ENCODE measurements at regions not wholly inside any gene's neighbourhood (a gene's known extent, or its start where the extent isn't known, plus 50 kb on each side); places are given as distances from the start of the nearest gene placed in this dataset.

GRCh38 chr5:145124806-145125205 lies 710.3 kb downstream of the PRELID2 start:
- in situ Hi-C loops (cut with HindIII; ENCODE audit: low pct_unique_long_range_greater_than_20kb, low sequenced_read_pairs), result no loop called here
- POLR2A ChIA-PET, result no interaction called here

GRCh38 chr5:145118611-145119010 lies 716.5 kb downstream of the PRELID2 start:
- no peak for ATAC-seq
- in situ Hi-C loops (cut with HindIII; ENCODE audit: low pct_unique_long_range_greater_than_20kb, low sequenced_read_pairs) (no loop called here), intact Hi-C loops (cut with micrococcal nuclease; ENCODE audit: unreplicated experiment) (no loop called here)
- BruUV-seq (replicated peaks), result no TSS peak
- Histone ChIP-seq H3K4me1 (ENCODE audit: control insufficient read depth, insufficient read depth, low read length) (no peaks in the 10 kb centered on the region), H3K4me3 (ENCODE audit: low read depth in 2 of 2, low read length in 2 of 2) (no peak overlapping the region), H3K27ac (ENCODE audit: low read length) (no peak overlapping the region), H3K27me3 (ENCODE audit: control insufficient read depth, insufficient read depth, low read length) (no peaks in the 10 kb centered on the region), H3K36me3 (ENCODE audit: control insufficient read depth, insufficient read depth, low read length) (no peaks in the 10 kb centered on the region), H3K9me3 (ENCODE audit: control insufficient read depth, insufficient read depth, low read depth, low read length) (no peaks in the 10 kb centered on the region)
- DNase-seq (ENCODE audit: low read depth, low spot score), result no peak
- POLR2A ChIA-PET, result no interaction called here
- no peak for TF ChIP-seq CTCF (IDR thresholded peaks at IDR 0.05)
- TF ChIP-seq TCF7L2 (IDR thresholded peaks at IDR 0.05; ENCODE audit: low read depth, low read length), result no peak
- no peak for TF ChIP-seq SIN3A (IDR thresholded peaks at IDR 0.05; ENCODE audit: borderline replicate concordance, insufficient read depth, low read depth, low read length)
- TF ChIP-seq REST (IDR thresholded peaks at IDR 0.05; ENCODE audit: insufficient read depth in 1 of 2, low read depth in 2 of 2, low read length in 1 of 2), result no peak
- TF ChIP-seq POLR2AphosphoS5 (IDR thresholded peaks at IDR 0.05; ENCODE audit: low read depth, low read length), result no peak
- CTCF ChIA-PET, result interaction anchor here (0.6 kb wide), 1 partner anchor 10 kb away, joined by 3 read pairs; no protein-coding TSS in a partner anchor

More at GRCh38 chr5:145124806-145125205, 710.3 kb downstream of the PRELID2 start:
- Histone ChIP-seq H3K4me1 (ENCODE audit: control insufficient read depth, insufficient read depth, low read length) (no peaks in the 10 kb centered on the region), H3K9me3 (ENCODE audit: control insufficient read depth, insufficient read depth, low read depth, low read length) (no peaks in the 10 kb centered on the region), H3K27me3 (ENCODE audit: control insufficient read depth, insufficient read depth, low read length) (no peaks in the 10 kb centered on the region), H3K36me3 (ENCODE audit: control insufficient read depth, insufficient read depth, low read length) (no peaks in the 10 kb centered on the region), H3K4me3 (ENCODE audit: low read depth in 2 of 2, low read length in 2 of 2) (no peak overlapping the region), H3K27ac (ENCODE audit: low read length) (no peak overlapping the region)
- intact Hi-C loops (cut with micrococcal nuclease; ENCODE audit: unreplicated experiment), result no loop called here
- no peak for DNase-seq (ENCODE audit: low read depth, low spot score)
- CTCF ChIA-PET, result no interaction called here
- no peak for ATAC-seq
- no peak for TF ChIP-seq POLR2AphosphoS5 (IDR thresholded peaks at IDR 0.05; ENCODE audit: low read depth, low read length)
- no peak for TF ChIP-seq TCF7L2 (IDR thresholded peaks at IDR 0.05; ENCODE audit: low read depth, low read length)
- TF ChIP-seq CTCF (IDR thresholded peaks at IDR 0.05), result no peak
- no peak for TF ChIP-seq SIN3A (IDR thresholded peaks at IDR 0.05; ENCODE audit: borderline replicate concordance, insufficient read depth, low read depth, low read length)
- BruUV-seq (replicated peaks), result no TSS peak
